Esophagus muscularis mucosa (tissue), 4 donors: ENCODE measurements at regions not wholly inside any gene's neighbourhood (a gene's known extent, or its start where the extent isn't known, plus 50 kb on each side); places are given as distances from the start of the nearest gene placed in this dataset.

Experiments used
- DNase-seq: peaks from one replicate; pipeline ENCODE4 v3.0.0-alpha.2; 2017; ENCODE audit errors: extremely low spot score
- H3K27ac ChIP-seq, 4 donors: fragments of 200-600 bp; sonication (generic); replicated peaks in 1 of 4; 1 replicate in 3 of 4; 2 replicates in 1 of 4; pipeline ENCODE4 v1.5.1; 2016 to 2019; ENCODE audit warnings: mild to moderate bottlenecking in 1 of 4
- H3K27me3 ChIP-seq, 4 donors: fragments of 200-600 bp; sonication (generic); one replicate each; pipeline versions ENCODE4 v1.5.1 to v1.6.0; 2016 to 2019
- H3K36me3 ChIP-seq, 4 donors: fragments of 200-600 bp; sonication (generic); one replicate each; pipeline ENCODE4 v1.5.1; 2016 to 2019
- H3K4me1 ChIP-seq, 4 donors: fragments of 200-600 bp; sonication (generic); one replicate each; pipeline ENCODE4 v1.5.1; 2016 to 2019
- H3K4me3 ChIP-seq, 4 donors: fragments of 200-600 bp; sonication (generic); 1 replicate in 2 of 4; 2 replicates in 2 of 4; pipeline ENCODE4 v1.5.1; 2016 to 2019; ENCODE audit warnings: mild to moderate bottlenecking in 4 of 4, moderate library complexity in 1 of 4
- H3K9me3 ChIP-seq, 4 donors: fragments of 200-600 bp; sonication (generic); 1 replicate in 3 of 4; 2 replicates in 1 of 4; pipeline ENCODE4 v1.5.1; 2016 to 2019
- EP300 ChIP-seq: sonication (generic); formaldehyde crosslinking; IDR thresholded peaks from one replicate; pipeline ENCODE4 v1.6.1; 2017; ENCODE audit warnings: antibody characterized with exemption
- POLR2A ChIP-seq: fragments of 450-650 bp; IDR thresholded peaks from one replicate; pipeline ENCODE4 v1.6.1; 2017; ENCODE audit warnings: antibody characterized with exemption, moderate library complexity, mild to moderate bottlenecking, low read depth
- POLR2AphosphoS5 ChIP-seq, 2 donors: sonication (generic); formaldehyde crosslinking; IDR thresholded peaks; one replicate each; pipeline ENCODE4 v1.6.1; 2017; ENCODE audit warnings: antibody characterized with exemption in 2 of 2
- WGBS: methylation state at CpG from one replicate; pipeline ENCODE4 v1.1.5; 2018; 5-methylcytosine and 5-hydroxymethylcytosine counted together
- intact Hi-C: fragments of 100-400 bp; cut with DNase I; formaldehyde crosslinking; loops from one replicate; pipeline ENCODE4 v1.15.1; 2023
- TF ChIP-seq, protein P1 (sequence below), 3 experiments: fragments of 200-600 bp in 2 of 3; fragments of 450-650 bp in 1 of 3; sonication (generic) in 2 of 3; IDR thresholded peaks; one replicate each; pipeline ENCODE4 v1.5.1; 2017 to 2019; ENCODE audit warnings: antibody characterized with exemption in 3 of 3, mild to moderate bottlenecking in 2 of 3, moderate library complexity in 1 of 3

DNA sequence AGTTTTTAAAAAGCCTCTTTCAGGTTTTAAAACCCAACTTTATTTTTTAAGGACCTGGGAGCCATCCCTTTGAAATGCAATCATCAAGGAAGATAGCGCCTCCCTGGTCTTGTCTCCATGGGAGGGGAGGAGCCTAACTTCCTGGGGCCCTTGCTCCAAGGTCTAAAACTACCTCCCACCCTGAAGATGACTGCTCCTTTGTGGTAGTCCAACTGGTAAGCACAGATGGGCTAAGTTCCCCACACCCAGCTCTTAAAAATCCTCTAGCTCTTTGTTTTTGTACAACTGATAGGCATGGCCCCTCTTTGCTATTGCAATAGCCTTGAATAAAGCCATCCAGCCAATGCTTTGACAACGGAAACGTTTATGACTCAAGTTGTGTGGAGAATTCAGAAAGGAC, 716.8 kb downstream of the CBLN2 start:
- no peak for DNase-seq
- 100% methylated on average over 3 of the region's 3 CpGs for WGBS
- Histone ChIP-seq H3K27me3 (no peaks in the 10 kb centered on the region), H3K4me3 (no peak overlapping the region), H3K9me3 (no peaks in the 10 kb centered on the region), H3K4me1 (peaks cover 0 to 24% (median 7%) of the 10 kb centered on the region in 4 donors), H3K36me3 (no peaks in the 10 kb centered on the region), H3K27ac (no peak overlapping the region)
- TF ChIP-seq, protein P1, sequence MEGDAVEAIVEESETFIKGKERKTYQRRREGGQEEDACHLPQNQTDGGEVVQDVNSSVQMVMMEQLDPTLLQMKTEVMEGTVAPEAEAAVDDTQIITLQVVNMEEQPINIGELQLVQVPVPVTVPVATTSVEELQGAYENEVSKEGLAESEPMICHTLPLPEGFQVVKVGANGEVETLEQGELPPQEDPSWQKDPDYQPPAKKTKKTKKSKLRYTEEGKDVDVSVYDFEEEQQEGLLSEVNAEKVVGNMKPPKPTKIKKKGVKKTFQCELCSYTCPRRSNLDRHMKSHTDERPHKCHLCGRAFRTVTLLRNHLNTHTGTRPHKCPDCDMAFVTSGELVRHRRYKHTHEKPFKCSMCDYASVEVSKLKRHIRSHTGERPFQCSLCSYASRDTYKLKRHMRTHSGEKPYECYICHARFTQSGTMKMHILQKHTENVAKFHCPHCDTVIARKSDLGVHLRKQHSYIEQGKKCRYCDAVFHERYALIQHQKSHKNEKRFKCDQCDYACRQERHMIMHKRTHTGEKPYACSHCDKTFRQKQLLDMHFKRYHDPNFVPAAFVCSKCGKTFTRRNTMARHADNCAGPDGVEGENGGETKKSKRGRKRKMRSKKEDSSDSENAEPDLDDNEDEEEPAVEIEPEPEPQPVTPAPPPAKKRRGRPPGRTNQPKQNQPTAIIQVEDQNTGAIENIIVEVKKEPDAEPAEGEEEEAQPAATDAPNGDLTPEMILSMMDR (IDR thresholded peaks at IDR 0.05) = no peak
- no peak for TF ChIP-seq POLR2AphosphoS5 (IDR thresholded peaks at IDR 0.05)
- no peak for TF ChIP-seq EP300
- TF ChIP-seq POLR2A = no peak
- intact Hi-C loops = no loop called here

DNA sequence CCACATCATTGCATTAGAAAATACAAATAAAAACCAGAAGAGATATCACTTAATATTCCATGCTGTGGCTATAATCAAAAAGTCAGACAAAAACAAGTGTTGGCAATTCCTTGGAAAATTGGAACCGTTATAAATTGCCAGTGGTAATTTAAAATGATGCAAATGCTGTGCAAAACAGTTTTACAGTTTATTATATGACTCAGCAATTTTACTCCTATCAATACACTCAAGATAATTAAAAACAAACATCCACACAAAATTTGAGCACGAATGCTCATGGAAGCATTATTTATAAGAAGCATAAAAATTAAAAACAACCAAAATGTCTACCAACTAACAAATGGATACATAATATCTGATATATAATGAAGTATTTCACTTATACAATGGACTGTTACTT, 728.8 kb downstream of the CBLN2 start:
- Histone ChIP-seq H3K27ac (no peak overlapping the region), H3K9me3 (no peaks in the 10 kb centered on the region), H3K27me3 (no peaks in the 10 kb centered on the region), H3K4me1 (no peaks in the 10 kb centered on the region), H3K4me3 (no peak overlapping the region), H3K36me3 (no peaks in the 10 kb centered on the region)
- intact Hi-C loops = no loop called here
- WGBS = 68% methylated on average over 2 of the region's 2 CpGs
- TF ChIP-seq, protein P1 (IDR thresholded peaks at IDR 0.05) = no peak
- TF ChIP-seq POLR2AphosphoS5 (IDR thresholded peaks at IDR 0.05) (no peak), EP300 (no peak), POLR2A (no peak)
- no peak for DNase-seq

DNA sequence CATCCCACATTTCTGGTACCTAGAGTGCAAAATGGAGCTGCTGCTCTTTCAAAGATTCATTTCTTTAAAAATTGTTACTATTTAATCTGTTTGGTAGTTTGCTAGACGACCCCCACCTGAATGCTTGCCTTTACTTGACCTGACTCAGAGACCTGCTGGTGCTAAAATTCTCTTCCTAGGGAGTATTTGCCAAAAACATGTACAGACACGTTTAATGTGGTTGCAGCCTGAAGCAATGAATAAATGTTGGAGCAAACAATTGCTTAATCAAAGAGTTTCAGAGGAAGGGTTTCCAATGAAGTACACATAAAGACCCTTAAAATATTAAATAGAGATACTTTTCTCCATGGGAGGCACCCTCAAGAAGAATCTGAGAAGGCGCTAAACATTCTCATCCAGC, 734.4 kb downstream of the CBLN2 start:
- 76% methylated on average over 3 of the region's 3 CpGs for WGBS
- no peak for DNase-seq

DNA sequence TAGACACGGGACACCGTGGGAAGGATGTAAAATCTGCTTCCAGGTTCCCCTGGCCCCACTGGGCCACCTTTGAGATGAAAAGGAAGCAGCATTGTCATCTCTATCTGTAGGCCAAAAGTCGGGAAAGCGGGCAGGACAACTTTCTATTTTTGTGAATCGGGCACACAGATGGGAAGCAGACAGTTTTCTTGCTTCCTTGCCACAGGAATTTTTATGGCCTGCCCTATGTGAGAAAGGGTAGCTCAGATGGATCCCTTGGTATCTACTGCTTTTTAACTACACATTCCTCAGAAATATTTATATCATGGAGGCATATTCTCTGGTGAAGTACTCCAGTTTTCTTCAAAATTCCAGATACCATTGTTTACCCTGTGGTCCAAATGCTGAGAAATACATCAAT, 735.5 kb downstream of the CBLN2 start:
- TF ChIP-seq EP300 = no peak
- TF ChIP-seq, protein P1 (IDR thresholded peaks at IDR 0.05) = no peak
- no peak for TF ChIP-seq POLR2AphosphoS5 (IDR thresholded peaks at IDR 0.05)
- no peak for TF ChIP-seq POLR2A
- Histone ChIP-seq H3K9me3 (no peaks in the 10 kb centered on the region), H3K4me1 (no peaks in the 10 kb centered on the region), H3K27ac (no peak overlapping the region), H3K4me3 (no peak overlapping the region), H3K27me3 (no peaks in the 10 kb centered on the region), H3K36me3 (no peaks in the 10 kb centered on the region)
- intact Hi-C loops = no loop called here
- DNase-seq = no peak
- 66% methylated on average over 5 of the region's 5 CpGs for WGBS

More for the DNA sequence above, 734.4 kb downstream of the CBLN2 start:
- H3K4me1 ChIP-seq = no peaks in the 10 kb centered on the region
- no peaks in the 10 kb centered on the region for H3K36me3 ChIP-seq
- H3K27me3 ChIP-seq = no peaks in the 10 kb centered on the region
- no peaks in the 10 kb centered on the region for H3K9me3 ChIP-seq
- intact Hi-C loops = no loop called here
- TF ChIP-seq POLR2AphosphoS5 (IDR thresholded peaks at IDR 0.05) (no peak), POLR2A (no peak), EP300 (no peak)
- no peak overlapping the region for H3K27ac ChIP-seq
- no peak overlapping the region for H3K4me3 ChIP-seq

DNA sequence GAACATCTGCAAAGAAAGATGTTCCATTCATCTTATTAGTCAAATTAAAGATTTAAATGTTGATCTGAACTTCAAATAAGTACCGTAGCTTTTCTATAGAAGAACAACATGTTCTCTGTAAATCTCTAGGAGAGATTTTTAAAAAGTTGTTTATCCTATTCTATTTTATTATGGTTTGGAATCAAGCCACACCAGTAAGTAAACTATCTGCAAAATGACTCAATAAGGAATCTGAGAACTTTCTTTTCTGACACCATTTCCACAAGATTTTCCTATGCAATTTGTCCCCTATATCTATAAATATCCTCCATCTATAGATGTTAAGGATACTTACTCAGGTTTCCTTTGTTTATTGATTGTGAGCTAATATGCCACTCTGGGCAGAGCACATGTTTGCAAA, 736.6 kb downstream of the CBLN2 start:
- Histone ChIP-seq H3K27ac (no peak overlapping the region), H3K4me1 (no peaks in the 10 kb centered on the region), H3K27me3 (no peaks in the 10 kb centered on the region), H3K4me3 (no peak overlapping the region), H3K36me3 (no peaks in the 10 kb centered on the region), H3K9me3 (no peaks in the 10 kb centered on the region)
- DNase-seq = no peak
- intact Hi-C loops = no loop called here
- WGBS = 75% methylated on average over 1 of the region's 1 CpG
- TF ChIP-seq EP300 = no peak
- no peak for TF ChIP-seq POLR2A
- TF ChIP-seq, protein P1 (IDR thresholded peaks at IDR 0.05) = no peak
- TF ChIP-seq POLR2AphosphoS5 (IDR thresholded peaks at IDR 0.05) = no peak
